Activated CD4-positive, alpha-beta T cell treated with anti-CD3 and anti-CD28 coated beads, Interleukin-2, amount 10 ng/mL, durations not matched to agents 7 days and 5 days (primary cell): ENCODE measurements at regions not wholly inside any gene's neighbourhood (a gene's known extent, or its start where the extent isn't known, plus 50 kb on each side); places are given as distances from the start of the nearest gene placed in this dataset.

Experiments
- CTCF ChIA-PET: fragments of 350-600 bp; sonication (Branson Sonifier 250); formaldehyde crosslinking; loops from one replicate; lab custom pipeline; 2021; ENCODE audit warnings: antibody characterized with exemption; lab: Charles Lee
- POLR2A ChIA-PET: fragments of 350-600 bp; sonication (Branson Sonifier 250); formaldehyde crosslinking; loops from one replicate; lab custom pipeline; 2021; ENCODE audit warnings: antibody characterized with exemption; lab: Charles Lee
- DNase-seq: peaks from one replicate; pipeline ENCODE4 v3.0.0-alpha.2; 2020
- H3K27ac Mint-ChIP-seq: one replicate; pipeline ENCODE4 v1.8.0; 2021; ENCODE audit warnings: mild to moderate bottlenecking, moderate library complexity, mixed read lengths
- H3K27me3 Mint-ChIP-seq: one replicate; pipeline ENCODE4 v1.8.0; 2021; ENCODE audit warnings: mixed read lengths
- H3K36me3 Mint-ChIP-seq: one replicate; pipeline ENCODE4 v1.8.0; 2021; ENCODE audit warnings: low read depth, mixed read lengths
- H3K4me1 Mint-ChIP-seq: one replicate; pipeline ENCODE4 v1.8.0; 2021; ENCODE audit warnings: mixed read lengths
- H3K4me3 Mint-ChIP-seq: one replicate; pipeline ENCODE4 v1.8.0; 2021; ENCODE audit warnings: mild to moderate bottlenecking, moderate library complexity, mixed read lengths
- H3K9me3 Mint-ChIP-seq: one replicate; pipeline ENCODE4 v1.8.0; 2021; ENCODE audit warnings: mixed read lengths

DNA sequence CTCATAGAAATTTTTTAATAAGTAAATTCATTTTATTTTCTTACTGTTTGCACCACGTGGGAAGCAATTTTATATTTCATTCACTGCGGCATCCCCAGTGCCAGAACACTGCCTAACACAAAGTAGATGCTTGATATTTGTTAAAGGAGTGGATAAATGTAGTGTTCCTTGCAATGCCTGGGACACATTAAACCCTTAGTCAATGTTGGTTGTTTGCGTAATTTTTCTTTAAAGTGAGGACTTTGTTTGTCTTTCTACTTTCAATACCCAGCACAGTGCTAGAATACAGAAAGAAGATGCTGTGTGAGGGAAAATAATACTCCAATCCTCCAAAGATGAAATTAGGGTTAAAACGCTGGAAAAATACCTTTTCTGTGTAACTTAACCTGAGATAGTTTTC lies 299.3 kb downstream of the MAP2K6 start:
- CTCF ChIA-PET = no interaction called here
- peaks cover 2% of the 10 kb centered on the region for H3K9me3 Mint-ChIP-seq

DNA sequence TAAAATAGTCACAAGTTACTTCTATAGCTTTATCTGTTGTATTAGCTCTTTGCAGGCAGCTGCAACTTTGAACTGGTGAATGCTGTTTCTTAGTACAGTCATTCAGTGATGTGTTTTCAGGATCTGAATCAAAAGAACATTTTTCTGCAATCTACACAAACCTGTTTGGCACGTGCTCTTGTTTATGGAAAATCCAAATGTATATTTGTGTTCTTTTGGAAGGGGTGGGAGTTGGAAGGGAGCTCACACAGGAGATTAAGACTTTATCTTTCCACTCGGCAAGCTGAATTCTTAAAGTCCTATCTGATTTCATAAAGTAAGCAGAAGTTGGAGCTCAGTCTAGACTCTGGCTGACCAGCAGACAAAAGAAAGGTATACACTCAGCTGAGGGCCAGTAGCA lies 300.2 kb downstream of the MAP2K6 start:
- no peak for DNase-seq
- no peaks in the 10 kb centered on the region for H3K27me3 Mint-ChIP-seq

More for the DNA sequence above, 299.3 kb downstream of the MAP2K6 start:
- H3K4me3 Mint-ChIP-seq = no peak overlapping the region
- H3K27me3 Mint-ChIP-seq = no peaks in the 10 kb centered on the region
- H3K27ac Mint-ChIP-seq = no peak overlapping the region
- POLR2A ChIA-PET = no interaction called here
- DNase-seq = no peak
- H3K4me1 Mint-ChIP-seq = peaks cover 4% of the 10 kb centered on the region
- H3K36me3 Mint-ChIP-seq = no peaks in the 10 kb centered on the region

DNA sequence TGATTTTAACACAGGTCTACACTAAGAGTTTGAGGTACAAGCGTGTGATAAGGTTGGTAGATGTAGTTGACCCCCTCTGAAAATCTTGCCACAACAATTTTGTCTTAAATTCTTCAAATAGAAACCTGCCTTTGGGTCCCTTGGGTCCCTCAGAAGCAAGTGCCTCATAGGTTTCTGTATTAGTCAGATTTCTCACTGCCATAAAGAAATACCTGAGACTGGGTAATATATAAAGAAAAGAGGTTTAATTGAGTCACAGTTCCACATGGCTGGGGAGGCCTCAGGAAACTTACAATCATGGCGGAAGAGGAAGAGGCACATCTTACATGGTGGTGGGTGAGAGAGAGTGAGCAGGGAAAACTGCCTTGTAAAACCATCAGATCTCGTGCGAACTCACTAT lies 301.2 kb downstream of the MAP2K6 start:
- no peak overlapping the region for H3K27ac Mint-ChIP-seq
- ChIA-PET CTCF (no interaction called here), POLR2A (no interaction called here)
- no peak for DNase-seq
- no peak overlapping the region for H3K4me3 Mint-ChIP-seq
- H3K9me3 Mint-ChIP-seq = peaks cover 2% of the 10 kb centered on the region
- no peaks in the 10 kb centered on the region for H3K36me3 Mint-ChIP-seq
- no peaks in the 10 kb centered on the region for H3K4me1 Mint-ChIP-seq
- H3K27me3 Mint-ChIP-seq = no peaks in the 10 kb centered on the region

More for the DNA sequence above, 300.2 kb downstream of the MAP2K6 start:
- no peak overlapping the region for H3K27ac Mint-ChIP-seq
- H3K9me3 Mint-ChIP-seq = peaks cover 2% of the 10 kb centered on the region
- ChIA-PET POLR2A (no interaction called here), CTCF (interaction anchor here (0.6 kb wide), 2 partner anchors 44 to 121 kb away, joined by 4 to 5 read pairs; no protein-coding TSS in a partner anchor)
- no peaks in the 10 kb centered on the region for H3K4me1 Mint-ChIP-seq
- H3K36me3 Mint-ChIP-seq = no peaks in the 10 kb centered on the region
- H3K4me3 Mint-ChIP-seq = no peak overlapping the region

DNA sequence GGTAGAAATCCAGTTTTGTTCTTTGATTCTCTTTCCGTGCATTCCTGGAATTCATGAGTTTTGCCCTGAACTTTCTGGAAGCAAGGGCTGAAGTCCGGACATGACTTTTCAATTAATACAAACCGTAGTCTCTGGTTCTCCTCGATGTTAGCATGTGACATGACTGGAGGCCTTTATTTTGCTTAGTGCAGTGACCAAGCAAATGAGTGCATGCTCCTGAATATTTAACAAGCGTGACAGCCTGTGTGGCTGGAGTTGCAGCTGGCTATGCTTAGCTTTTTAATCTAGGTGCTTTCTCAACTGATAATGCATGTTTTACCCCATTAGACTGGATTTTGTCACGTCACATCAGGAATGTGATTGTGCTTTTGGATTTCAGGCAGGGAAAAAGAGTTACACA lies 302.1 kb downstream of the MAP2K6 start:
- no peak overlapping the region for H3K4me3 Mint-ChIP-seq
- no peaks in the 10 kb centered on the region for H3K4me1 Mint-ChIP-seq
- no peaks in the 10 kb centered on the region for H3K36me3 Mint-ChIP-seq
- no peak overlapping the region for H3K27ac Mint-ChIP-seq
- H3K27me3 Mint-ChIP-seq = no peaks in the 10 kb centered on the region
- no peak for DNase-seq
- CTCF ChIA-PET = interaction anchor here (0.6 kb wide), 1 partner anchor 594 kb away, joined by 4 read pairs; no protein-coding TSS in a partner anchor
- POLR2A ChIA-PET = no interaction called here
- peaks cover 2% of the 10 kb centered on the region for H3K9me3 Mint-ChIP-seq

DNA sequence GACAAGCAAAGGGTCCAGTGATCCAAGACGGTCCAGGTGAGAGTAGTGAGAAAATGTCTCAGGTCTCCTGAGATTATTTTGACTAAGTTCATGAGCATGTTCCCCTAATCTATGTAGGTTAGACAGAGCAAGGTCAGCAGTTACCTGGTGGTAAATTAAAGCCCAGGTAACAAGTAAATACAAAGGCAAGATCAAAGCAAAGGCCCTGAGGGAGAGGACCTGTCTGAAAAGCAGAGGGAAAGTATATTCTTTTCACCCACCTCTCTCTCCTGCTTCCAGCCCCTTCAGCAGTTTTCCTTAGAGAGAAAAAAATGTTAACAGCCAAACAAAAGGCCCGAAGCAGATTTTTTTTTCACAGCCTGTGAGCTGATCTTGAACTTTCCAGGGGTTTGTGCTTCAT lies 302.7 kb downstream of the MAP2K6 start:
- no peaks in the 10 kb centered on the region for H3K36me3 Mint-ChIP-seq
- H3K27ac Mint-ChIP-seq = no peak overlapping the region
- peaks cover 2% of the 10 kb centered on the region for H3K9me3 Mint-ChIP-seq
- ChIA-PET CTCF (interaction anchor here (0.6 to 1.4 kb wide), 2 partner anchors 110 to 461 kb away, joined by 3 to 4 read pairs; no protein-coding TSS in a partner anchor), POLR2A (no interaction called here)
- DNase-seq = no peak
- H3K27me3 Mint-ChIP-seq = no peaks in the 10 kb centered on the region
- H3K4me1 Mint-ChIP-seq = no peaks in the 10 kb centered on the region
- H3K4me3 Mint-ChIP-seq = no peak overlapping the region

DNA sequence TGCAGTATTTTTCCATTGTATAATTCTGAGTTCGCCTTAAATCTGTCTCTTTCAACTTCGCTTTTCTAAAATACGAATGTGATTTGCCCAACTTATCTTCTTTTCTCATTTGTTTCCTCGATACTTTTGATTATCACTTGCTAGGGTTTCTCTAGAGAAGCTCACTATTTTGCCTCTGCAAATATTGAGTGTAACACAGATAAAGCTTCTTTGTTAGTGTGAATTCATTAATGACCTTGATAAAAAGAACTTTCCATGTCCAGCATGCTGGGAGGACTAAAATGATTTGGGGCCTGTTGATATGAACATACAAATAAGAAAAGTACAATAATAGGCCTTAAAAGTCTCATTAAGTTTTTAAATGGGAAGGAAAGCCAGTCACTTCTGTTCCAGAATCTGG lies 303.3 kb downstream of the MAP2K6 start:
- no peaks in the 10 kb centered on the region for H3K27me3 Mint-ChIP-seq
- H3K4me1 Mint-ChIP-seq = no peaks in the 10 kb centered on the region
- H3K9me3 Mint-ChIP-seq = peaks cover 2% of the 10 kb centered on the region
- no peak overlapping the region for H3K4me3 Mint-ChIP-seq
- no peaks in the 10 kb centered on the region for H3K36me3 Mint-ChIP-seq
- no peak overlapping the region for H3K27ac Mint-ChIP-seq
- DNase-seq = no peak
- ChIA-PET CTCF (interaction anchor here (1.4 kb wide), 1 partner anchor 111 kb away, joined by 4 read pairs; no protein-coding TSS in a partner anchor), POLR2A (no interaction called here)

DNA sequence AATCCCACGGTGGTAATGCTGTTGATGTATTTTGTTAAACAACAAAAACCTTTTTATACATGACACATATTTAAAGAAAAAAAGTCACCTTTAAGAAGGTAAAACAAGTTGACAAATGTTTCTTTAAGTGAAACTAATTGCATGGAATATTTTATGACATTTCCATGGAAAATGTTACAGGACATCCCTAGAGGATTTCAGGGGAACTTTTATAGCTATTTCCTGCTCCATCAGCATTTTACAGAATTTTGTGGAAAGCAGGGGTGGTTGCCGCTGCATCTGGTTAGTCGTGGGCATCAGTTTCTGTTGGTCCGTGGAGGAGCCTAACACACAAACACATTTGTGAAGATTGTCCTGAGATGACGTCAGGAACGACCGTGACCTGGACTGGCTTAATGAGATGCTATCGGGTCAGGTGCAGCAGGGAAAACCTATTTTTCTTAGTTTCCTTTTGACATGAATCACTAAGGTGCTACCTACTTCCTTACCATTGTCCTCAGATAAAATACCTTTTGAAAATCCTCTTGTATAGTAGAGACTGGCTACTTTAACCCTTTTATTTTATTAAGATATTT lies 305.1 kb downstream of the MAP2K6 start:
- Mint-ChIP-seq H3K4me3 (no peak overlapping the region), H3K27me3 (no peaks in the 10 kb centered on the region), H3K27ac (no peak overlapping the region), H3K4me1 (no peaks in the 10 kb centered on the region), H3K9me3 (peaks cover 2% of the 10 kb centered on the region), H3K36me3 (no peaks in the 10 kb centered on the region)
- ChIA-PET CTCF (no interaction called here), POLR2A (no interaction called here)
- DNase-seq = no peak

DNA sequence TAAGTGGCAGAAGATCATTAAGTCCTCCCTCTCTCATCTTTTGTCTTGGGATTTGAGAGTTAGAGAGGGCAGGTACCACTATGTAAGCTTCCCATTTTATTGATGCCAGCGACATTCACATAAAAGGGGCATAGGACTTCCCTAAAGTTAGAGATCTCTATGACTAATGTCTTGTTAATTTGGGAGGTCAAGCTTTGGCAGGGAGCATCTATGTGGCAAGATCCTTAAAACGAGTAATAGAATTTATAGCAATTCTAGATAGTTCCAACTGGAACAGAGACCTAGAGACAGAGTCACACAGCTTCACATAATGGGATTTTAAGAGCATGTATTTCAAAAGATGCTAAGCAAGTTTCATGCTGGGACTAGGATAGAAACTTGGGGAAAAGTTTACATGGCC lies 308.0 kb downstream of the MAP2K6 start:
- H3K4me1 Mint-ChIP-seq = no peaks in the 10 kb centered on the region
- CTCF ChIA-PET = no interaction called here

DNA sequence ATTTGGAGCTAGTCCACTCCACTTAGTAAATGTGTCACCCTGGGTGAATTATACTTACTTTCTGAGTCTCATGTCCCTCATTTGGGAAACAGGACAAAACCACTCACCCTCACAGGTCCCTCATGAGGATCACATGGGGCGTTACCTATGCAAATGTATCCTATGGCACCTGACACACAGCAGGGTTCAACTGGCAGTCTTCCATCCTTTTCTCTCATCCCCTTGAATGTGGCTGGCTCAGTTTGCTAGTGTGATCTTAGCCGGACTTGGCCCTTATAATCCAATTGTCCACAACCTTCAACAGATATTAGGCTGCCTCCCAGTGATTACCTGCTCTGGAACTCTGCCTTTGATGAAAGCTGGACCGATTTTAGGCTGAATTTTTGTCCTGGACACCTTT lies 308.8 kb downstream of the MAP2K6 start:
- POLR2A ChIA-PET = no interaction called here
- Mint-ChIP-seq H3K9me3 (peaks cover 2% of the 10 kb centered on the region), H3K4me1 (no peaks in the 10 kb centered on the region), H3K27ac (no peak overlapping the region), H3K4me3 (no peak overlapping the region), H3K27me3 (peaks cover 13% of the 10 kb centered on the region), H3K36me3 (no peaks in the 10 kb centered on the region)
- CTCF ChIA-PET = no interaction called here
- DNase-seq = no peak

More for the DNA sequence above, 308.0 kb downstream of the MAP2K6 start:
- H3K9me3 Mint-ChIP-seq = peaks cover 2% of the 10 kb centered on the region
- H3K4me3 Mint-ChIP-seq = no peak overlapping the region
- peaks cover 10% of the 10 kb centered on the region for H3K27me3 Mint-ChIP-seq
- no peak for DNase-seq
- H3K36me3 Mint-ChIP-seq = no peaks in the 10 kb centered on the region
- POLR2A ChIA-PET = no interaction called here
- H3K27ac Mint-ChIP-seq = no peak overlapping the region

DNA sequence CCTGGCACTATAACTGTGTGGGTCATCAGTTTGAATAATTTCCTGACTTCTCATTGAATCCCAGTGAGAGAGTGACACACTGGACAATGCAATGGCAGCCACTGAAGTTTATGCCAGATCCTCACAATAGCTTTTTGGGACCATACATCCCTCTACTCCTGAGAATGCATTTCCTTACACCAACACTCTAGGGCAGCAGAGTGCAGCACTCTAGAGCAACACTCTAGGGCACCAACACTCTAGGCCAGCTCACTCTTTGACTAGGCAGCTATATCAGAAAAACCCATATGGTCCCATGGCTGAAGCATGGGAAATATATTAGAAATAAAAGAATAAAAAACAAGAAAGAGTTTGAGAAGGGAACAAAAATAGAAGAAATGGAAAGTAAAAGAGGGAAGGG lies 309.2 kb downstream of the MAP2K6 start:
- Mint-ChIP-seq H3K27ac (no peak overlapping the region), H3K4me1 (no peaks in the 10 kb centered on the region), H3K27me3 (peaks cover 17% of the 10 kb centered on the region), H3K9me3 (no peaks in the 10 kb centered on the region), H3K36me3 (no peaks in the 10 kb centered on the region), H3K4me3 (no peak overlapping the region)
- POLR2A ChIA-PET = no interaction called here
- DNase-seq = no peak
- CTCF ChIA-PET = no interaction called here

DNA sequence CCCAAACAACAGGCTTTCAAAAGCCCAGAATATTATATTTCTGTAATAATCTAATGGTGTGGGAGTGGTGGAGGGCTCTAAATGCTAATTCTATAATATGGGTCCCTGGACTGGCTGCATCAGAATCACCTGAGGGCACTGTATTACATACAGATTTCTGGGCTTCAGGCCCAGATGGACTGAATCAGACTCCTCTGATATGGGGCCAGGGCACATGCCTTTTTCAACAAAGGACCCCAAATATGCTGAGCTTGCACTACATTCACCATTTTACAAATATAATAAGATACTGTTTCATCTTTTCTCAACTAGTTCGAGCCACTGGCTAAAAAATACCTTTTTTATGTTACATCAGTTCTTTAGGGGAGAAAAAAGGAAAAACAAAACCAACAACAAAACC lies 309.7 kb downstream of the MAP2K6 start:
- no peak overlapping the region for H3K4me3 Mint-ChIP-seq
- POLR2A ChIA-PET = no interaction called here
- no peak overlapping the region for H3K27ac Mint-ChIP-seq
- H3K27me3 Mint-ChIP-seq = peaks cover 17% of the 10 kb centered on the region
- H3K4me1 Mint-ChIP-seq = no peaks in the 10 kb centered on the region
- no peaks in the 10 kb centered on the region for H3K36me3 Mint-ChIP-seq
- no peak for DNase-seq
- no peaks in the 10 kb centered on the region for H3K9me3 Mint-ChIP-seq
- CTCF ChIA-PET = no interaction called here

DNA sequence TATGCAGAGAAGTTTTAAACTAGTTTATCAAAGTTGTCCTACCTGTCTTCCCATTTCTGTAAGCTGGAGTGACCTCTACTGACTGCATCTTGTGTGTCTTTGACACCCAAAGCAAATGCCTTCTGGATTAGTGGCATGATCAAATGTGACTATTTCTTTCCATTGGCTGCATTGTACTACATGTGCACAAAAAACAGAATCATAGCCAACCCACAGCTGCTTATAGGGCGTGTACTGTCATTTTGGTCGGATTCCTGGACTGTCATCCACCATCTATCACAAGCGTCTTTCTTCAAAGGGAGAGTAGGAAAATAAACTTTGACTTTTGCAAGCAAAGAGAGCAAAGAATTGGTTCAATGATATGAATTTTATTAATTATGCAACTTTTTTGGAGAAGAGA lies 310.6 kb downstream of the MAP2K6 start:
- Mint-ChIP-seq H3K27ac (no peak overlapping the region), H3K9me3 (no peaks in the 10 kb centered on the region), H3K4me3 (no peak overlapping the region), H3K27me3 (peaks cover 17% of the 10 kb centered on the region), H3K4me1 (no peaks in the 10 kb centered on the region), H3K36me3 (no peaks in the 10 kb centered on the region)
- no peak for DNase-seq
- POLR2A ChIA-PET = no interaction called here
- CTCF ChIA-PET = no interaction called here

DNA sequence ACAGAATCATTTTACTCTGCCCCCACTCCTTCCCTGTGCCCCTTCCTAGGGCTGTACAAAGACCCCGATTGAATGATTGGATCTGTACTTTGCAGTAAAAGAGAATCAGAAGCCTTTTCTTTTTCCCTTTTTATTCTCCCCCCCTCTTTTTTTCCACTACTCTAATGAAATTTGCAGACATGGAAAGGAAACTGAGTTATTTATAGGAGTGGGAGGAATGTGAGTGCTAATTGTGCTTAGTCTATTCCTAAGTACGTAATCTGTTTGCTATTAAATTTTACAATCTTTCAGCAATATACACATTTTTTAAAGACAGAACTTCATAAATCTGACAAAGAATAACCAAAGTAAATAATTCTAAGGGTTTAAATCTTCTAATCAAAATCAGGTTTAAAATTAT lies 314.3 kb downstream of the MAP2K6 start:
- ChIA-PET CTCF (no interaction called here), POLR2A (no interaction called here)

DNA sequence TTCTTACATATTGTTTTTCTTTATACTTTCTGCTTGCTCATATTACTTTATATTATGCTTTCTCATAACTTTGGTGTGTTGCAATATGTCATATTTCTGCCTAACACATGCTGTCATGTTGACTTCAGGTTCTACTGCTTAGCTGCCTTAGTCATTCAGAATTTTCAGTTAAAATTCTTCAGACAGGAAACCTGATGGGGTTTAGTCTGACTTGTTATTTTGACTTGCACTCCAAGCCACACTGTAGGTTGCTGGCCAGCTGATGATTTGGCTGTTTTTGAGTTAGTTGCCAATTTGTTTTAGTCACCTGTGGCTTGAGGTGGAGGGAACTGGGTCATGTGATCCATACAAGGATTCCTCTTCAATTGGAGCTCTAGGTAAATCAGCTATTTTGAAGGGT lies 315.4 kb downstream of the MAP2K6 start:
- Mint-ChIP-seq H3K9me3 (no peaks in the 10 kb centered on the region), H3K27ac (no peak overlapping the region), H3K4me1 (peaks cover 3% of the 10 kb centered on the region), H3K36me3 (no peaks in the 10 kb centered on the region), H3K4me3 (no peak overlapping the region), H3K27me3 (peaks cover 19% of the 10 kb centered on the region)
- CTCF ChIA-PET = no interaction called here
- POLR2A ChIA-PET = interaction anchor here (0.5 kb wide), 1 partner anchor 395 kb away, joined by 4 read pairs; no protein-coding TSS in a partner anchor
- DNase-seq = no peak

More for the DNA sequence above, 314.3 kb downstream of the MAP2K6 start:
- H3K36me3 Mint-ChIP-seq = no peaks in the 10 kb centered on the region
- no peaks in the 10 kb centered on the region for H3K9me3 Mint-ChIP-seq
- peaks cover 19% of the 10 kb centered on the region for H3K27me3 Mint-ChIP-seq
- no peak overlapping the region for H3K4me3 Mint-ChIP-seq
- H3K27ac Mint-ChIP-seq = no peak overlapping the region
- H3K4me1 Mint-ChIP-seq = peaks cover 3% of the 10 kb centered on the region
- DNase-seq = no peak
